Neural cell (in vitro differentiated cells): ENCODE measurements at regions not wholly inside any gene's neighbourhood (a gene's known extent, or its start where the extent isn't known, plus 50 kb on each side); places are given as distances from the start of the nearest gene placed in this dataset.

ENCODE experiments used
- CTCF ChIP-seq: fragments of 450-650 bp; IDR thresholded peaks from 2 replicates; pipeline ENCODE4 v1.5.1; 2014; ENCODE audit warnings: antibody characterized with exemption, mild to moderate bottlenecking, moderate library complexity; ENCODE audit not compliant: poor library complexity, severe bottlenecking
- EZH2 ChIP-seq: fragments of 200-600, 300-800 bp; shearing (Covaris generic), sonication (generic); IDR thresholded peaks from 2 replicates; pipeline ENCODE4 v1.6.1; 2014; ENCODE audit warnings: antibody characterized with exemption, low read length, borderline replicate concordance, mild to moderate bottlenecking; ENCODE audit not compliant: insufficient read depth, poor library complexity, severe bottlenecking
- MXI1 ChIP-seq: fragments of 450-650 bp; conservative IDR thresholded peaks from 2 replicates; pipeline ENCODE4 v1.6.1; 2014; ENCODE audit warnings: antibody characterized with exemption, mild to moderate bottlenecking; ENCODE audit not compliant: poor library complexity, severe bottlenecking
- POLR2AphosphoS5 ChIP-seq: IDR thresholded peaks from 2 replicates; pipeline ENCODE4 v1.6.1; 2012
- RAD21 ChIP-seq: fragments of 450-650 bp; conservative IDR thresholded peaks from 2 replicates; pipeline ENCODE4 v1.6.1; 2014; ENCODE audit warnings: antibody characterized with exemption, mild to moderate bottlenecking, moderate library complexity
- REST ChIP-seq: IDR thresholded peaks from 2 replicates; pipeline ENCODE4 v1.6.1; 2012; ENCODE audit warnings: borderline replicate concordance
- SMC3 ChIP-seq: fragments of 450-650 bp; conservative IDR thresholded peaks from 2 replicates; pipeline ENCODE4 v1.6.1; 2014; ENCODE audit warnings: antibody characterized with exemption, mild to moderate bottlenecking, moderate library complexity; ENCODE audit not compliant: poor library complexity
- TAF1 ChIP-seq: IDR thresholded peaks from 2 replicates; pipeline ENCODE4 v1.6.1; 2012; ENCODE audit warnings: low read depth

- no peak for TF ChIP-seq CTCF
- no peak for TF ChIP-seq POLR2AphosphoS5
- no peak for TF ChIP-seq REST
- TF ChIP-seq TAF1: no peak
- TF ChIP-seq RAD21: no peak
- TF ChIP-seq EZH2: no peak
- no peak for TF ChIP-seq MXI1
- TF ChIP-seq SMC3: no peak
These were observed 365.7 kb downstream of the LRIG3 start for GRCh38 chr12:58554522-58555157.
